Natural killer cell (primary cell): ENCODE measurements at regions not wholly inside any gene's neighbourhood (a gene's known extent, or its start where the extent isn't known, plus 50 kb on each side); places are given as distances from the start of the nearest gene placed in this dataset.

Experiments used
- ATAC-seq, 3 donors: fragments of 150-1000 bp in 2 of 3; fragments of 200-7000 bp in 1 of 3; cut with Tn5 transposase; 1 replicate in 1 of 3; 2 replicates in 2 of 3; pipeline ENCODE4 v1.10.0; 2021; ENCODE audit warnings: mild to moderate bottlenecking in 2 of 3, moderate library complexity in 2 of 3
- DNase-seq, 2 donors: peaks; one replicate each; pipeline versions ENCODE4 v3.0.0 to v3.0.0-alpha.2; 2013 to 2021; ENCODE audit warnings: mixed read lengths in 1 of 2
- H3K27ac ChIP-seq: one replicate; pipeline ENCODE4 v1.5.1; 2013; ENCODE audit warnings: mild to moderate bottlenecking, low read length
- H3K27me3 ChIP-seq: one replicate; pipeline ENCODE4 v1.6.1; 2013; ENCODE audit warnings: low read length; ENCODE audit not compliant: control insufficient read depth, insufficient read depth
- H3K36me3 ChIP-seq: one replicate; pipeline ENCODE4 v1.6.1; 2013; ENCODE audit warnings: low read length; ENCODE audit not compliant: control insufficient read depth, insufficient read depth
- H3K4me1 ChIP-seq: one replicate; pipeline ENCODE4 v1.6.1; 2013; ENCODE audit warnings: low read length; ENCODE audit not compliant: control insufficient read depth, insufficient read depth
- H3K4me3 ChIP-seq: one replicate; pipeline ENCODE4 v1.5.1; 2013; ENCODE audit warnings: low read length
- H3K9me3 ChIP-seq: one replicate; pipeline ENCODE4 v1.6.1; 2013; ENCODE audit warnings: low read length; ENCODE audit not compliant: control insufficient read depth, insufficient read depth
- H3K27ac Mint-ChIP-seq, 2 donors: one replicate each; pipeline ENCODE4 v1.8.0; 2022; ENCODE audit warnings: mild to moderate bottlenecking in 2 of 2, mixed read lengths in 2 of 2, moderate library complexity in 1 of 2
- H3K27me3 Mint-ChIP-seq, 2 donors: one replicate each; pipeline ENCODE4 v1.8.0; 2022; ENCODE audit warnings: low read depth in 2 of 2, mixed read lengths in 2 of 2
- H3K36me3 Mint-ChIP-seq: one replicate; pipeline ENCODE4 v1.8.0; 2022; ENCODE audit warnings: mixed read lengths
- H3K4me1 Mint-ChIP-seq, 2 donors: one replicate each; pipeline ENCODE4 v1.8.0; 2022; ENCODE audit warnings: mixed read lengths in 2 of 2
- H3K4me3 Mint-ChIP-seq: one replicate; pipeline ENCODE4 v1.8.0; 2022; ENCODE audit warnings: mild to moderate bottlenecking, moderate library complexity, mixed read lengths
- H3K9me3 Mint-ChIP-seq, 2 donors: one replicate each; pipeline ENCODE4 v1.8.0; 2022; ENCODE audit warnings: mixed read lengths in 2 of 2
- WGBS: methylation state at CpG from one replicate; pipeline ENCODE4 v1.1.7; 2013; ENCODE audit warnings: missing lambda C conversion rate; ENCODE audit not compliant: insufficient coverage; 5-methylcytosine and 5-hydroxymethylcytosine counted together
- intact Hi-C: fragments of 100-400 bp; cut with micrococcal nuclease; formaldehyde crosslinking; loops from one replicate; pipeline ENCODE4 v1.14.2; 2022
- TF ChIP-seq, protein P1 (sequence below): fragments of 200-600 bp; IDR thresholded peaks from one replicate; pipeline ENCODE4 v1.8.0; 2022; ENCODE audit warnings: antibody characterized with exemption

- no CpG with 5 or more reads among the region's 1 CpG for WGBS
- H3K9me3 Mint-ChIP-seq: peaks cover 4 to 11% of the 10 kb centered on the region in 2 donors
- H3K4me1 Mint-ChIP-seq: no peaks in the 10 kb centered on the region
- Histone ChIP-seq H3K27me3 (no peaks in the 10 kb centered on the region), H3K4me1 (no peaks in the 10 kb centered on the region), H3K27ac (no peak overlapping the region), H3K36me3 (no peaks in the 10 kb centered on the region), H3K4me3 (no peak overlapping the region), H3K9me3 (no peaks in the 10 kb centered on the region)
- no peaks in the 10 kb centered on the region for H3K36me3 Mint-ChIP-seq
- no peak for ATAC-seq
- no peak for DNase-seq
- TF ChIP-seq, protein P1, sequence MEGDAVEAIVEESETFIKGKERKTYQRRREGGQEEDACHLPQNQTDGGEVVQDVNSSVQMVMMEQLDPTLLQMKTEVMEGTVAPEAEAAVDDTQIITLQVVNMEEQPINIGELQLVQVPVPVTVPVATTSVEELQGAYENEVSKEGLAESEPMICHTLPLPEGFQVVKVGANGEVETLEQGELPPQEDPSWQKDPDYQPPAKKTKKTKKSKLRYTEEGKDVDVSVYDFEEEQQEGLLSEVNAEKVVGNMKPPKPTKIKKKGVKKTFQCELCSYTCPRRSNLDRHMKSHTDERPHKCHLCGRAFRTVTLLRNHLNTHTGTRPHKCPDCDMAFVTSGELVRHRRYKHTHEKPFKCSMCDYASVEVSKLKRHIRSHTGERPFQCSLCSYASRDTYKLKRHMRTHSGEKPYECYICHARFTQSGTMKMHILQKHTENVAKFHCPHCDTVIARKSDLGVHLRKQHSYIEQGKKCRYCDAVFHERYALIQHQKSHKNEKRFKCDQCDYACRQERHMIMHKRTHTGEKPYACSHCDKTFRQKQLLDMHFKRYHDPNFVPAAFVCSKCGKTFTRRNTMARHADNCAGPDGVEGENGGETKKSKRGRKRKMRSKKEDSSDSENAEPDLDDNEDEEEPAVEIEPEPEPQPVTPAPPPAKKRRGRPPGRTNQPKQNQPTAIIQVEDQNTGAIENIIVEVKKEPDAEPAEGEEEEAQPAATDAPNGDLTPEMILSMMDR: no peak
- no peak overlapping the region for H3K4me3 Mint-ChIP-seq
- no peaks in the 10 kb centered on the region for H3K27me3 Mint-ChIP-seq
- no peak overlapping the region for H3K27ac Mint-ChIP-seq
- intact Hi-C loops: no loop called here
Observed at GRCh38 chrX:122622795-122623194, 561.3 kb upstream of the GRIA3 start.

DNA sequence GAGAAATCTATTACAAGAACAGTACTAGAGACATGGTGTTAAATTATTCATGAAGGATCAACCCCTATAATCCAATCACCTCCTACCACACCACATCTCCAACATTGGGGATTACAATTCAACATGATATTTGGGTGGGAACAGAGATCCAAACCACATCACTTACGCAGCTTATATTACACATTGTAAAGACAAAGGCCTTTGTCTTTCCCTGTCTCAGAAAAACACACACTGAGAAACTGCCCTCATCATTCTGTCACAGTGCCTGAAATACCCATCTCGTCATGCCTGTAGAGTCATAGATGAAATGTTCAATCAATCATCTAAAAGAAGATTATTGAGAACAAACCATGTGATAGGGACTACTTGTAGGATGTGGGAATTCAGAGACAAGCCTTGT lies 558.8 kb upstream of the GRIA3 start:
- no peaks in the 10 kb centered on the region for H3K27me3 Mint-ChIP-seq
- peaks cover 4 to 9% of the 10 kb centered on the region in 2 donors for H3K9me3 Mint-ChIP-seq
- Histone ChIP-seq H3K36me3 (no peaks in the 10 kb centered on the region), H3K9me3 (no peaks in the 10 kb centered on the region), H3K4me3 (no peak overlapping the region), H3K4me1 (no peaks in the 10 kb centered on the region), H3K27ac (no peak overlapping the region), H3K27me3 (no peaks in the 10 kb centered on the region)
- no peak overlapping the region for H3K27ac Mint-ChIP-seq
- no peak overlapping the region for H3K4me3 Mint-ChIP-seq
- ATAC-seq (no peak), DNase-seq (no peak)
- H3K36me3 Mint-ChIP-seq: no peaks in the 10 kb centered on the region
- TF ChIP-seq, protein P1: no peak
- no peaks in the 10 kb centered on the region for H3K4me1 Mint-ChIP-seq
- intact Hi-C loops: no loop called here
- 89% methylated on average over 1 of the region's 2 CpGs for WGBS

DNA sequence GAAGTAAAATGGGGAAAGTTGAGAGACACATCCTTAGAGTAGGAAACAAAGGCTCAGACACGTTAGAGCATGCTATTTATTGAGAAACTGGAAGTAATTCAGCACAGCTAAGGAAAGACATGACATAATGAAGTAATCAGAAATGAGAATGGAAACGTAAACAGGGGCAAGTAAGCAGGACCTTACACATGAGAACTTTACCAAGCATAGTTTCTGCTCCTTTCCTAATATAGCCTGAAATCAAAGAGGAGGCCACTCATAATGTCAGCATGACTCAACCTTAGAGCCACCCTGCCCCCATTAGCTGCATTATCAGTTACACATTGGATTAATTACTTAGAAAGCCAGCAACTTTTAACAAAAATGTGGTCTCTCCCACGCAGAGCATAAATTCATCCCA lies 558.3 kb upstream of the GRIA3 start:
- Histone ChIP-seq H3K4me3 (no peak overlapping the region), H3K4me1 (no peaks in the 10 kb centered on the region), H3K36me3 (no peaks in the 10 kb centered on the region), H3K27ac (no peak overlapping the region), H3K27me3 (no peaks in the 10 kb centered on the region), H3K9me3 (no peaks in the 10 kb centered on the region)
- WGBS: 60% methylated on average over 3 of the region's 3 CpGs
- TF ChIP-seq, protein P1: no peak
- Mint-ChIP-seq H3K27ac (no peak overlapping the region), H3K27me3 (no peaks in the 10 kb centered on the region), H3K9me3 (peaks cover 3 to 6% of the 10 kb centered on the region in 2 donors), H3K36me3 (no peaks in the 10 kb centered on the region), H3K4me3 (no peak overlapping the region), H3K4me1 (no peaks in the 10 kb centered on the region)
- DNase-seq (no peak), ATAC-seq (no peak)
- intact Hi-C loops: no loop called here

GRCh38 chrX:122626871-122627270 lies 557.2 kb upstream of the GRIA3 start:
- no peaks in the 10 kb centered on the region for H3K36me3 Mint-ChIP-seq
- no CpG with 5 or more reads among the region's 1 CpG for WGBS
- no peak overlapping the region for H3K27ac ChIP-seq

More at GRCh38 chrX:122626871-122627270, 557.2 kb upstream of the GRIA3 start:
- intact Hi-C loops: no loop called here
- Histone ChIP-seq H3K36me3 (no peaks in the 10 kb centered on the region), H3K4me1 (no peaks in the 10 kb centered on the region), H3K9me3 (no peaks in the 10 kb centered on the region), H3K4me3 (no peak overlapping the region), H3K27me3 (no peaks in the 10 kb centered on the region)
- DNase-seq: no peak
- TF ChIP-seq, protein P1: no peak
- H3K4me3 Mint-ChIP-seq: no peak overlapping the region
- no peaks in the 10 kb centered on the region for H3K27me3 Mint-ChIP-seq
- peaks cover 2 to 6% of the 10 kb centered on the region in 2 donors for H3K9me3 Mint-ChIP-seq
- no peaks in the 10 kb centered on the region for H3K4me1 Mint-ChIP-seq
- no peak overlapping the region for H3K27ac Mint-ChIP-seq
- ATAC-seq: no peak
